A673 (cell line): ENCODE measurements at regions not wholly inside any gene's neighbourhood (a gene's known extent, or its start where the extent isn't known, plus 50 kb on each side); places are given as distances from the start of the nearest gene placed in this dataset.

Experiments used
- CTCF ChIP-seq: fragments of 300-800, 200-600 bp; sonication (generic); conservative IDR thresholded peaks from 2 replicates; pipeline ENCODE4 v1.5.1; 2017; ENCODE audit warnings: low read depth, mild to moderate bottlenecking, antibody characterized with exemption, low read length, moderate library complexity, mixed read lengths
- EZH2 ChIP-seq: fragments of 200-600 bp; sonication (generic); IDR thresholded peaks from 2 replicates; pipeline ENCODE4 v1.6.1; 2017; ENCODE audit warnings: borderline replicate concordance, low read depth, mild to moderate bottlenecking, mixed read lengths, antibody characterized with exemption, low read length; ENCODE audit not compliant: poor library complexity, severe bottlenecking

GRCh38 chrX:15948318-15948660 is 93.7 kb upstream of the AP1S2 start:
- no peak for TF ChIP-seq CTCF
- no peak for TF ChIP-seq EZH2
